ENCODE measurements at regions not wholly inside any gene's neighbourhood (a gene's known extent, or its start where the extent isn't known, plus 50 kb on each side); places are given as distances from the start of the nearest gene placed in this dataset.

GRCh38 chr6:133817460-133818047 is 71.4 kb upstream of the TCF21 start:
- TF ChIP-seq TEAD4 (IDR thresholded peaks at IDR 0.05; ENCODE audit: low read depth, low read length), result 0 out of 2 replicates have a peak, but pooled peaks have one; percentile 32
- peak; percentile 23; the same call in 1 of the 2 replicates for TF ChIP-seq MAX (IDR thresholded peaks at IDR 0.05)
- TF ChIP-seq RAD21 (IDR thresholded peaks at IDR 0.05 in 1 of 2, conservative IDR thresholded peaks at IDR 0.05 in 1 of 2; ENCODE audit: low read depth in 2 of 2, low read length in 2 of 2), result peak; percentile 72 to 74
- TF ChIP-seq CTCF (IDR thresholded peaks at IDR 0.05; ENCODE audit: control extremely low read depth in 1 of 3, insufficient read depth in 1 of 3, low read depth in 1 of 3, low read length in 3 of 3), result peak; percentile 73 to 96 (median 91)
- no peak for TF ChIP-seq CHD2 (IDR thresholded peaks at IDR 0.05; ENCODE audit: low read length)
- H2BK15ac ChIP-seq (ENCODE audit: low read length), result no peak overlapping the region
- H3K4ac ChIP-seq (replicated peaks; ENCODE audit: insufficient read length, low read depth, low read length), result no peak overlapping the region
- H3K56ac ChIP-seq (replicated peaks; ENCODE audit: insufficient read length, low read depth, low read length), result no peak overlapping the region
- CTCF ChIA-PET (ENCODE audit: partially characterized antibody), result interaction anchor here (0.5 to 5.4 kb wide), 44 partner anchors 11 to 629 kb away, joined by 3 to 48 read pairs (median 4); no protein-coding TSS in a partner anchor
- H4K91ac ChIP-seq (replicated peaks; ENCODE audit: insufficient read length, low read length), result no peak overlapping the region
- no peaks in the 10 kb centered on the region for H4K20me1 ChIP-seq (replicated peaks in 1 of 2; ENCODE audit: control insufficient read depth in 1 of 2, insufficient read depth in 2 of 2, low read length in 2 of 2)
- no peak overlapping the region for H2BK5ac ChIP-seq (ENCODE audit: low read depth, low read length)
- H3K36me3 ChIP-seq (ENCODE audit: control insufficient read depth in 2 of 4, insufficient read depth in 4 of 4, low read length in 3 of 4), result no peaks in the 10 kb centered on the region; a peak in 1 of 8 replicates
- H3K27me3 ChIP-seq (replicated peaks in 1 of 4; ENCODE audit: control insufficient read depth in 3 of 4, extremely low read depth in 1 of 4, insufficient read depth in 3 of 4, low read length in 3 of 4), result no peaks in the 10 kb centered on the region
- no peaks in the 10 kb centered on the region for H3K79me2 ChIP-seq (ENCODE audit: control insufficient read depth in 1 of 2, insufficient read depth in 2 of 2, low read length in 2 of 2)
- H3K79me1 ChIP-seq (ENCODE audit: low read depth, low read length), result no peaks in the 10 kb centered on the region
- peaks cover 0 to 2% (median 0%) of the 10 kb centered on the region in 4 experiments; a peak in 1 of 7 replicates for H3K4me1 ChIP-seq (replicated peaks in 1 of 4; ENCODE audit: control insufficient read depth in 3 of 4, insufficient read depth in 4 of 4, low read length in 3 of 4)
- no peak overlapping the region for H2AK5ac ChIP-seq (ENCODE audit: low read depth, low read length)
- no peak overlapping the region; the same call in 1 of the 2 replicates for H4K8ac ChIP-seq (ENCODE audit: extremely low read depth, insufficient read depth, low read length)
- no peak overlapping the region for H3K23ac ChIP-seq (ENCODE audit: insufficient read length)
- H2BK12ac ChIP-seq (ENCODE audit: low read depth, low read length), result no peak overlapping the region
- H3K4me3 ChIP-seq (ENCODE audit: extremely low read depth in 1 of 4, insufficient read depth in 2 of 4, low read depth in 3 of 4, low read length in 4 of 4), result no peak overlapping the region
- no peak overlapping the region for H2BK120ac ChIP-seq (replicated peaks; ENCODE audit: low read depth, low read length)
- H3K4me2 ChIP-seq (ENCODE audit: insufficient read depth in 1 of 2, low read depth in 2 of 2, low read length in 2 of 2), result no peak overlapping the region
- no peak overlapping the region for H3K18ac ChIP-seq (ENCODE audit: extremely low read depth, low read length)
- POLR2A ChIA-PET (ENCODE audit: partially characterized antibody), result no interaction called here
- DNase-seq (ENCODE audit: low read depth in 1 of 2, low spot score in 2 of 2), result peak; percentile 61 to 96
- no peaks in the 10 kb centered on the region for H3K9me3 ChIP-seq (ENCODE audit: insufficient read depth in 2 of 2, low read depth in 1 of 2, low read length in 1 of 2)
- peak; percentile 70 for FAIRE-seq
- H2AFZ ChIP-seq (ENCODE audit: low read length), result no peak overlapping the region
- H3K27ac ChIP-seq (ENCODE audit: low read depth, low read length), result no peak overlapping the region
- no peak overlapping the region for H3K14ac ChIP-seq (ENCODE audit: insufficient read length)
- H4K5ac ChIP-seq (ENCODE audit: insufficient read length, low read depth, low read length), result no peak overlapping the region
- WGBS, 2 experiments (ENCODE audit: extremely low coverage in 1 of 2, insufficient coverage in 1 of 2, insufficient read length in 1 of 2, insufficient replicate concordance in 2 of 2, low coverage in 1 of 2, low lambda C conversion rate in 2 of 2, missing lambda C conversion rate in 1 of 2), result 65% methylated on average over 9 of the region's 9 CpGs; no CpG with 5 or more reads in 1 of the 2 experiments
- H3K9ac ChIP-seq (replicated peaks in 1 of 4; ENCODE audit: extremely low read depth in 1 of 4, low read depth in 3 of 4, low read length in 3 of 4), result no peak overlapping the region
- no peak overlapping the region for H2BK20ac ChIP-seq (ENCODE audit: low read length)
- no peaks in the 10 kb centered on the region; the same call in 1 of the 2 replicates for H3K23me2 ChIP-seq (ENCODE audit: low read depth, low read length)

Measured in H1 (cell line).